ENCODE measurements at regions not wholly inside any gene's neighbourhood (a gene's known extent, or its start where the extent isn't known, plus 50 kb on each side); places are given as distances from the start of the nearest gene placed in this dataset.

GRCh38 chr1:98422816-98423215 lies 238.7 kb upstream of the SNX7 start:
- DNase-seq (ENCODE audit: low spot score) = no peak

GRCh38 chr1:98421085-98421435 lies 240.5 kb upstream of the SNX7 start:
- no peak for DNase-seq (ENCODE audit: low spot score)

GRCh38 chr1:98420376-98421084 lies 241.0 kb upstream of the SNX7 start:
- DNase-seq (ENCODE audit: low spot score) = no peak

- DNase-seq (ENCODE audit: low spot score) = no peak
Measured at GRCh38 chr1:98417820-98418219, 243.7 kb upstream of the SNX7 start.

- no peak for DNase-seq (ENCODE audit: low spot score)
Measured at GRCh38 chr1:98410082-98410481, 251.4 kb upstream of the SNX7 start.

GRCh38 chr1:98406352-98407088 lies 255.0 kb upstream of the SNX7 start:
- peak; percentile 4 for DNase-seq (ENCODE audit: low spot score)

GRCh38 chr1:98405581-98406074 lies 255.9 kb upstream of the SNX7 start:
- peak; percentile 46 for DNase-seq (ENCODE audit: low spot score)

- DNase-seq (ENCODE audit: low spot score) = peak; percentile 33
Measured at GRCh38 chr1:98404866-98405265, 256.7 kb upstream of the SNX7 start.

- no peak for DNase-seq (ENCODE audit: low spot score)
Measured at GRCh38 chr1:98403963-98404480, 257.5 kb upstream of the SNX7 start.

GRCh38 chr1:98402860-98403259 lies 258.7 kb upstream of the SNX7 start:
- DNase-seq (ENCODE audit: low spot score) = peak; percentile 4

- DNase-seq (ENCODE audit: low spot score) = no peak
Measured at GRCh38 chr1:98400446-98400845, 261.1 kb upstream of the SNX7 start.

GRCh38 chr1:98399218-98399617 lies 262.3 kb upstream of the SNX7 start:
- DNase-seq (ENCODE audit: low spot score) = no peak

- no peak for DNase-seq (ENCODE audit: low spot score)
Measured at GRCh38 chr1:98398649-98399048, 262.9 kb upstream of the SNX7 start.

GRCh38 chr1:98398092-98398491 lies 263.4 kb upstream of the SNX7 start:
- peak; percentile 23 for DNase-seq (ENCODE audit: low spot score)

GRCh38 chr1:98393719-98394118 lies 267.8 kb upstream of the SNX7 start:
- no peak for DNase-seq (ENCODE audit: low spot score)

GRCh38 chr1:98391175-98391574 lies 270.3 kb upstream of the SNX7 start:
- DNase-seq (ENCODE audit: low spot score) = no peak

- no peak for DNase-seq (ENCODE audit: low spot score)
Measured at GRCh38 chr1:98389809-98390208, 271.7 kb upstream of the SNX7 start.

- DNase-seq (ENCODE audit: low spot score) = peak; percentile 30
Measured at GRCh38 chr1:98388441-98388840, 273.1 kb upstream of the SNX7 start.

GRCh38 chr1:98387701-98388100 lies 273.8 kb upstream of the SNX7 start:
- DNase-seq (ENCODE audit: low spot score) = no peak

- DNase-seq (ENCODE audit: low spot score) = no peak
Measured at GRCh38 chr1:98386675-98387440, 274.7 kb upstream of the SNX7 start.

- DNase-seq (ENCODE audit: low spot score) = no peak
Measured at GRCh38 chr1:98385652-98386051, 275.9 kb upstream of the SNX7 start.

GRCh38 chr1:98384461-98385141 lies 276.9 kb upstream of the SNX7 start:
- DNase-seq (ENCODE audit: low spot score) = no peak

All from NAMALWA (cell line).